ENCODE measurements at regions not wholly inside any gene's neighbourhood (a gene's known extent, or its start where the extent isn't known, plus 50 kb on each side); places are given as distances from the start of the nearest gene placed in this dataset.
"Not testable (repeated sequence)": the region's sequence is repeated elsewhere in the genome, so short reads cannot be mapped to it uniquely, and the experiment has no call there.

- DNase-seq: no peak
These were observed 237.2 kb downstream of the EMP1 start for GRCh38 chr12:13433768-13434167.

- DNase-seq: no peak
These were observed 234.5 kb downstream of the EMP1 start for GRCh38 chr12:13431041-13431440.

GRCh38 chr12:13428538-13429265 is 232.2 kb downstream of the EMP1 start:
- no peak for DNase-seq

GRCh38 chr12:13425766-13426165 is 229.2 kb downstream of the EMP1 start:
- DNase-seq: no peak

- DNase-seq: no peak
These were observed 225.8 kb downstream of the EMP1 start for GRCh38 chr12:13422291-13422690.

- no peak for DNase-seq
These were observed 221.0 kb downstream of the EMP1 start for GRCh38 chr12:13417516-13417915.

- DNase-seq: no peak
These were observed 214.8 kb downstream of the EMP1 start for GRCh38 chr12:13411287-13411686.

- no peak for DNase-seq
These were observed 209.6 kb downstream of the EMP1 start for GRCh38 chr12:13405961-13406703.

- no peak for DNase-seq
These were observed 208.3 kb downstream of the EMP1 start for GRCh38 chr12:13404631-13405473.

GRCh38 chr12:13404111-13404628 is 207.6 kb downstream of the EMP1 start:
- no peak for DNase-seq

- DNase-seq: not testable (repeated sequence)
These were observed 194.8 kb downstream of the EMP1 start for GRCh38 chr12:13391375-13391774.

- no peak for DNase-seq
These were observed 194.4 kb downstream of the EMP1 start for GRCh38 chr12:13390918-13391317.

GRCh38 chr12:13390381-13390861 is 193.9 kb downstream of the EMP1 start:
- DNase-seq: peak; percentile 13

GRCh38 chr12:13387101-13387500 is 190.6 kb downstream of the EMP1 start:
- no peak for DNase-seq

GRCh38 chr12:13386323-13387039 is 190.0 kb downstream of the EMP1 start:
- DNase-seq: no peak

- DNase-seq: no peak
These were observed 186.9 kb downstream of the EMP1 start for GRCh38 chr12:13383379-13383778.

GRCh38 chr12:13380297-13380696 is 183.8 kb downstream of the EMP1 start:
- DNase-seq: no peak

- DNase-seq: no peak
These were observed 183.1 kb downstream of the EMP1 start for GRCh38 chr12:13379531-13380188.

GRCh38 chr12:13377698-13378097 is 181.2 kb downstream of the EMP1 start:
- no peak for DNase-seq

GRCh38 chr12:13376610-13377373 is 180.3 kb downstream of the EMP1 start:
- no peak for DNase-seq
